ENCODE measurements at regions not wholly inside any gene's neighbourhood (a gene's known extent, or its start where the extent isn't known, plus 50 kb on each side); places are given as distances from the start of the nearest gene placed in this dataset.

DNA sequence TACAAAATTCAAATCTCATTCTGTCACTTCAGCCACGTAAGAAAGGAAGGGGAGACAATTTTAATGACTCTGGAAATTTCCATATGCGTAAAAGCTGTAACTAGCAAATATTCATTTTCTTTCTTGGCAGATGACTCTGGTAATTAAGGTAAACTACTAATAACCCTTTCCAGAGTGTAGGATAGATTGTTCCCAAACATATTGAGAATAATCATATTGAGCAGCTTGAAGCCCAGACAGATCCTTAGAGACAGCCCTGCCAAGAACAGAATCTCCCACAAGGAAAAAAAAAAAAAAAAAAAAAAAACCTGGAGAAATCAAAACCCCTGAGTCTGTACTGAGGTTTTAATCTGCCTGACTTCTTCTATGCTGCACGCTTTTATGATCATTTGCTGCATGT, 163.6 kb upstream of the TMPO start:
- no peak overlapping the region for H2AFZ ChIP-seq (ENCODE audit: low read length)
- no CpG with 5 or more reads among the region's 3 CpGs for WGBS (ENCODE audit: extremely low coverage, insufficient read length, low lambda C conversion rate)

More for the DNA sequence above, 163.6 kb upstream of the TMPO start:
- no peaks in the 10 kb centered on the region for H3K36me3 Mint-ChIP-seq (ENCODE audit: insufficient read depth in 1 of 3, low read depth in 3 of 3)
- Histone ChIP-seq H3K79me2 (ENCODE audit: insufficient read depth, low read length) (no peaks in the 10 kb centered on the region), H3K4me2 (ENCODE audit: insufficient read depth, insufficient read length, low read length) (no peak overlapping the region), H2AK5ac (ENCODE audit: insufficient read length, low read length) (no peak overlapping the region), H3K56ac (ENCODE audit: insufficient read length, low read depth, low read length) (no peak overlapping the region), H2BK5ac (ENCODE audit: insufficient read length, low read length) (no peak overlapping the region), H4K8ac (replicated peaks; ENCODE audit: insufficient read length, low read depth, low read length) (no peak overlapping the region), H4K91ac (ENCODE audit: insufficient read length, low read depth, low read length) (no peak overlapping the region), H3K18ac (ENCODE audit: insufficient read length, low read depth, low read length) (no peak overlapping the region), H3K23ac (ENCODE audit: insufficient read length, low read depth, low read length) (no peak overlapping the region), H4K20me1 (ENCODE audit: control insufficient read depth, insufficient read depth, insufficient read length) (no peaks in the 10 kb centered on the region), H3K27ac (ENCODE audit: insufficient read length, low read depth, low read length) (no peak overlapping the region), H3T11ph (ENCODE audit: low read length) (no peak overlapping the region), H3K4ac (ENCODE audit: low read depth, low read length) (no peak overlapping the region), H3K14ac (ENCODE audit: insufficient read depth, low read length) (no peak overlapping the region), H3K79me1 (ENCODE audit: insufficient read depth, low read depth, low read length, poor library complexity, severe bottlenecking) (no peaks in the 10 kb centered on the region), H3K27me3 (ENCODE audit: insufficient read depth, low read length) (no peaks in the 10 kb centered on the region), H2BK120ac (ENCODE audit: low read depth, low read length, poor library complexity, severe bottlenecking) (no peak overlapping the region), H2BK20ac (ENCODE audit: low read depth, low read length, poor library complexity, severe bottlenecking) (no peak overlapping the region), H4K5ac (ENCODE audit: insufficient read length, low read depth, low read length) (no peak overlapping the region), H3K9me3 (ENCODE audit: control insufficient read depth, low read depth, low read length) (no peaks in the 10 kb centered on the region), H3K9ac (ENCODE audit: extremely low read depth, insufficient read length, low read length) (no peak overlapping the region), H3K23me2 (ENCODE audit: insufficient read length, low read depth, low read length, poor library complexity, severe bottlenecking) (no peaks in the 10 kb centered on the region), H2BK12ac (ENCODE audit: insufficient read length, low read depth, low read length) (no peak overlapping the region), H2BK15ac (ENCODE audit: low read depth, low read length) (no peak overlapping the region), H3K4me1 (ENCODE audit: insufficient read depth, low read length) (peaks cover 6% of the 10 kb centered on the region; the same call in 1 of the 2 replicates)
- H3K27me3 Mint-ChIP-seq (ENCODE audit: low read depth), result no peaks in the 10 kb centered on the region
- H3K4me3 Mint-ChIP-seq, result no peak overlapping the region
- H3K27ac Mint-ChIP-seq, result no peak overlapping the region; a peak in 1 of 7 replicates
- DNase-seq, result no peak
- peaks cover 0 to 6% of the 10 kb centered on the region in 2 experiments; a peak in 2 of 4 replicates for H3K4me1 Mint-ChIP-seq
- TF ChIP-seq, protein P1, sequence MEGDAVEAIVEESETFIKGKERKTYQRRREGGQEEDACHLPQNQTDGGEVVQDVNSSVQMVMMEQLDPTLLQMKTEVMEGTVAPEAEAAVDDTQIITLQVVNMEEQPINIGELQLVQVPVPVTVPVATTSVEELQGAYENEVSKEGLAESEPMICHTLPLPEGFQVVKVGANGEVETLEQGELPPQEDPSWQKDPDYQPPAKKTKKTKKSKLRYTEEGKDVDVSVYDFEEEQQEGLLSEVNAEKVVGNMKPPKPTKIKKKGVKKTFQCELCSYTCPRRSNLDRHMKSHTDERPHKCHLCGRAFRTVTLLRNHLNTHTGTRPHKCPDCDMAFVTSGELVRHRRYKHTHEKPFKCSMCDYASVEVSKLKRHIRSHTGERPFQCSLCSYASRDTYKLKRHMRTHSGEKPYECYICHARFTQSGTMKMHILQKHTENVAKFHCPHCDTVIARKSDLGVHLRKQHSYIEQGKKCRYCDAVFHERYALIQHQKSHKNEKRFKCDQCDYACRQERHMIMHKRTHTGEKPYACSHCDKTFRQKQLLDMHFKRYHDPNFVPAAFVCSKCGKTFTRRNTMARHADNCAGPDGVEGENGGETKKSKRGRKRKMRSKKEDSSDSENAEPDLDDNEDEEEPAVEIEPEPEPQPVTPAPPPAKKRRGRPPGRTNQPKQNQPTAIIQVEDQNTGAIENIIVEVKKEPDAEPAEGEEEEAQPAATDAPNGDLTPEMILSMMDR (conservative IDR thresholded peaks at IDR 0.05), result no peak
- no peaks in the 10 kb centered on the region for H3K9me3 Mint-ChIP-seq

Measured in H9 (cell line).